KG1 (cell line): ENCODE measurements at regions not wholly inside any gene's neighbourhood (a gene's known extent, or its start where the extent isn't known, plus 50 kb on each side); places are given as distances from the start of the nearest gene placed in this dataset.
"Not testable (repeated sequence)": the region's sequence is repeated elsewhere in the genome, so short reads cannot be mapped to it uniquely, and the experiment has no call there.

Experiments
- DNase-seq: peaks from one replicate; lab custom pipeline; 2025; lab: John Stamatoyannopoulos, UW

GRCh38 chr6:80544976-80545722 lies 438.7 kb downstream of the BCKDHB start:
- DNase-seq: no peak

- no peak for DNase-seq
Measured at GRCh38 chr6:80544555-80544954, 438.1 kb downstream of the BCKDHB start.

GRCh38 chr6:80543598-80544222 lies 437.2 kb downstream of the BCKDHB start:
- no peak for DNase-seq

GRCh38 chr6:80543151-80543550 lies 436.7 kb downstream of the BCKDHB start:
- DNase-seq: no peak

GRCh38 chr6:80541886-80542285 lies 435.4 kb downstream of the BCKDHB start:
- DNase-seq: no peak

- no peak for DNase-seq
Measured at GRCh38 chr6:80541181-80541580, 434.7 kb downstream of the BCKDHB start.

- no peak for DNase-seq
Measured at GRCh38 chr6:80540700-80541099, 434.2 kb downstream of the BCKDHB start.

GRCh38 chr6:80537118-80537972 lies 430.9 kb downstream of the BCKDHB start:
- DNase-seq: no peak

- DNase-seq: no peak
Measured at GRCh38 chr6:80535914-80536565, 429.6 kb downstream of the BCKDHB start.

- no peak for DNase-seq
Measured at GRCh38 chr6:80531681-80532619, 425.5 kb downstream of the BCKDHB start.

- DNase-seq: no peak
Measured at GRCh38 chr6:80530103-80530502, 423.6 kb downstream of the BCKDHB start.

- DNase-seq: no peak
Measured at GRCh38 chr6:80528115-80528514, 421.6 kb downstream of the BCKDHB start.

GRCh38 chr6:80527552-80528052 lies 421.1 kb downstream of the BCKDHB start:
- DNase-seq: no peak

- no peak for DNase-seq
Measured at GRCh38 chr6:80523531-80523997, 417.1 kb downstream of the BCKDHB start.

- DNase-seq: no peak
Measured at GRCh38 chr6:80523010-80523409, 416.5 kb downstream of the BCKDHB start.

- no peak for DNase-seq
Measured at GRCh38 chr6:80522576-80522975, 416.1 kb downstream of the BCKDHB start.

- no peak for DNase-seq
Measured at GRCh38 chr6:80519811-80520594, 413.5 kb downstream of the BCKDHB start.

- DNase-seq: no peak
Measured at GRCh38 chr6:80517525-80517924, 411.1 kb downstream of the BCKDHB start.

- not testable (repeated sequence) for DNase-seq
Measured at GRCh38 chr6:80510521-80510920, 404.1 kb downstream of the BCKDHB start.
